Ishikawa (cell line): ENCODE measurements at regions not wholly inside any gene's neighbourhood (a gene's known extent, or its start where the extent isn't known, plus 50 kb on each side); places are given as distances from the start of the nearest gene placed in this dataset.

Experiments
- CEBPB ChIP-seq: IDR thresholded peaks from 2 replicates; pipeline ENCODE4 v1.6.1; 2012
- CREB1 ChIP-seq: IDR thresholded peaks from 2 replicates; pipeline ENCODE4 v1.6.1; 2012; ENCODE audit warnings: low read depth
- EGR1 ChIP-seq: IDR thresholded peaks from 2 replicates; pipeline ENCODE4 v1.6.1; 2012
- EP300 ChIP-seq: IDR thresholded peaks from 2 replicates; pipeline ENCODE4 v1.6.1; 2012; ENCODE audit warnings: borderline replicate concordance
- FOXM1 ChIP-seq: IDR thresholded peaks from 2 replicates; pipeline ENCODE4 v1.6.1; 2012; ENCODE audit warnings: low read depth, borderline replicate concordance
- MAX ChIP-seq: IDR thresholded peaks from 2 replicates; pipeline ENCODE4 v1.6.1; 2012
- NFIC ChIP-seq: IDR thresholded peaks from 2 replicates; pipeline ENCODE4 v1.6.1; 2012
- RAD21 ChIP-seq: IDR thresholded peaks from 2 replicates; pipeline ENCODE4 v1.6.1; 2012; ENCODE audit warnings: low read depth
- REST ChIP-seq: IDR thresholded peaks from 2 replicates; pipeline ENCODE4 v1.6.1; 2012; ENCODE audit warnings: low read depth, mild to moderate bottlenecking
- TAF1 ChIP-seq: IDR thresholded peaks from 2 replicates; pipeline ENCODE4 v1.6.1; 2012; ENCODE audit warnings: low read depth, mild to moderate bottlenecking
- TEAD4 ChIP-seq: IDR thresholded peaks from 2 replicates; pipeline ENCODE4 v1.6.1; 2012
- USF1 ChIP-seq: IDR thresholded peaks from 2 replicates; pipeline ENCODE4 v1.6.1; 2012
- YY1 ChIP-seq: IDR thresholded peaks from 2 replicates; pipeline ENCODE4 v1.6.1; 2012; ENCODE audit warnings: low read depth

- TF ChIP-seq TAF1 = no peak
- TF ChIP-seq MAX = no peak
- TF ChIP-seq RAD21 = no peak
- no peak for TF ChIP-seq REST
- TF ChIP-seq EP300 = no peak
- TF ChIP-seq CEBPB = no peak
- no peak for TF ChIP-seq NFIC
- no peak for TF ChIP-seq CREB1
- no peak for TF ChIP-seq YY1
- no peak for TF ChIP-seq EGR1
- no peak for TF ChIP-seq USF1
- no peak for TF ChIP-seq FOXM1
- TF ChIP-seq TEAD4 = no peak
These were observed 686.0 kb downstream of the NOVA1 start for GRCh38 chr14:25911831-25912230.
